Hematopoietic multipotent progenitor cell (in vitro differentiated cells): ENCODE measurements at regions not wholly inside any gene's neighbourhood (a gene's known extent, or its start where the extent isn't known, plus 50 kb on each side); places are given as distances from the start of the nearest gene placed in this dataset.

Experiments
- DNase-seq, 3 donors: peaks; one replicate each; pipeline ENCODE4 v3.0.0-alpha.2; 2011 to 2015; ENCODE audit warnings: low read depth in 2 of 3, low spot score in 2 of 3

GRCh38 chr5:71982717-71983395, 124.4 kb upstream of the MAP1B start:
- no peak for DNase-seq

GRCh38 chr5:71986101-71986500, 121.2 kb upstream of the MAP1B start:
- no peak for DNase-seq

- DNase-seq = no peak
These were observed 118.5 kb upstream of the MAP1B start for GRCh38 chr5:71988808-71989207.

GRCh38 chr5:71993600-71993999, 113.7 kb upstream of the MAP1B start:
- DNase-seq = no peak

GRCh38 chr5:71996789-71997188, 110.5 kb upstream of the MAP1B start:
- DNase-seq = no peak

GRCh38 chr5:71998746-71999145, 108.5 kb upstream of the MAP1B start:
- no peak for DNase-seq

GRCh38 chr5:72000707-72001106, 106.6 kb upstream of the MAP1B start:
- DNase-seq = no peak

GRCh38 chr5:72005671-72006070, 101.6 kb upstream of the MAP1B start:
- no peak for DNase-seq

GRCh38 chr5:72006361-72006760, 100.9 kb upstream of the MAP1B start:
- no peak for DNase-seq

GRCh38 chr5:72007336-72008111, 99.8 kb upstream of the MAP1B start:
- no peak for DNase-seq

GRCh38 chr5:72009280-72009679, 98.0 kb upstream of the MAP1B start:
- DNase-seq = no peak

- DNase-seq = no peak
These were observed 96.8 kb upstream of the MAP1B start for GRCh38 chr5:72010430-72010829.

GRCh38 chr5:72012906-72013305, 94.4 kb upstream of the MAP1B start:
- DNase-seq = no peak

GRCh38 chr5:72013766-72014624, 93.3 kb upstream of the MAP1B start:
- no peak for DNase-seq

- DNase-seq = no peak
These were observed 92.1 kb upstream of the MAP1B start for GRCh38 chr5:72015103-72015548.

- peak in 2 of 3 donors; percentile 27 to 60 for DNase-seq
These were observed 89.0 kb upstream of the MAP1B start for GRCh38 chr5:72018143-72018803.

GRCh38 chr5:72020161-72020983, 86.9 kb upstream of the MAP1B start:
- no peak for DNase-seq

GRCh38 chr5:72021651-72022357, 85.5 kb upstream of the MAP1B start:
- DNase-seq = no peak

GRCh38 chr5:72028382-72028781, 78.9 kb upstream of the MAP1B start:
- no peak for DNase-seq
